GM19372 (cell line): ENCODE measurements at regions not wholly inside any gene's neighbourhood (a gene's known extent, or its start where the extent isn't known, plus 50 kb on each side); places are given as distances from the start of the nearest gene placed in this dataset.

ENCODE experiments used
- ATAC-seq: cut with Tn5 transposase; IDR thresholded peaks from one replicate; pipeline ENCODE4 v1.9.1; 2021; ENCODE audit warnings: mild to moderate bottlenecking, low read depth, moderate library complexity; ENCODE audit not compliant: unreplicated experiment

GRCh38 chr5:159773062-159773924, 143.0 kb upstream of the ADRA1B start:
- ATAC-seq: peak; percentile 83

- no peak for ATAC-seq
Observed at GRCh38 chr5:159774476-159775031, 141.7 kb upstream of the ADRA1B start.

GRCh38 chr5:159775890-159776289, 140.4 kb upstream of the ADRA1B start:
- no peak for ATAC-seq

- ATAC-seq: no peak
Observed at GRCh38 chr5:159777049-159777660, 139.1 kb upstream of the ADRA1B start.

- no peak for ATAC-seq
Observed at GRCh38 chr5:159779481-159779880, 136.8 kb upstream of the ADRA1B start.

- ATAC-seq: no peak
Observed at GRCh38 chr5:159780246-159780645, 136.0 kb upstream of the ADRA1B start.

- ATAC-seq: no peak
Observed at GRCh38 chr5:159781626-159782157, 134.6 kb upstream of the ADRA1B start.

GRCh38 chr5:159782197-159782994, 133.9 kb upstream of the ADRA1B start:
- no peak for ATAC-seq

GRCh38 chr5:159782995-159783300, 133.3 kb upstream of the ADRA1B start:
- ATAC-seq: no peak

- ATAC-seq: no peak
Observed at GRCh38 chr5:159783726-159784247, 132.5 kb upstream of the ADRA1B start.

- no peak for ATAC-seq
Observed at GRCh38 chr5:159784993-159785392, 131.3 kb upstream of the ADRA1B start.

- ATAC-seq: no peak
Observed at GRCh38 chr5:159785656-159786055, 130.6 kb upstream of the ADRA1B start.

GRCh38 chr5:159786201-159786600, 130.1 kb upstream of the ADRA1B start:
- ATAC-seq: no peak

GRCh38 chr5:159786901-159787691, 129.2 kb upstream of the ADRA1B start:
- no peak for ATAC-seq

- ATAC-seq: no peak
Observed at GRCh38 chr5:159787837-159788236, 128.4 kb upstream of the ADRA1B start.

GRCh38 chr5:159788835-159789331, 127.4 kb upstream of the ADRA1B start:
- ATAC-seq: no peak

- no peak for ATAC-seq
Observed at GRCh38 chr5:159792180-159792579, 124.1 kb upstream of the ADRA1B start.

- ATAC-seq: no peak
Observed at GRCh38 chr5:159797261-159797970, 118.9 kb upstream of the ADRA1B start.

GRCh38 chr5:159799701-159800100, 116.6 kb upstream of the ADRA1B start:
- ATAC-seq: no peak
